ENCODE measurements at regions not wholly inside any gene's neighbourhood (a gene's known extent, or its start where the extent isn't known, plus 50 kb on each side); places are given as distances from the start of the nearest gene placed in this dataset.

- DNase-seq = no peak
These were observed 255.1 kb downstream of the C4orf33 start for GRCh38 chr4:129350834-129351721.

DNA sequence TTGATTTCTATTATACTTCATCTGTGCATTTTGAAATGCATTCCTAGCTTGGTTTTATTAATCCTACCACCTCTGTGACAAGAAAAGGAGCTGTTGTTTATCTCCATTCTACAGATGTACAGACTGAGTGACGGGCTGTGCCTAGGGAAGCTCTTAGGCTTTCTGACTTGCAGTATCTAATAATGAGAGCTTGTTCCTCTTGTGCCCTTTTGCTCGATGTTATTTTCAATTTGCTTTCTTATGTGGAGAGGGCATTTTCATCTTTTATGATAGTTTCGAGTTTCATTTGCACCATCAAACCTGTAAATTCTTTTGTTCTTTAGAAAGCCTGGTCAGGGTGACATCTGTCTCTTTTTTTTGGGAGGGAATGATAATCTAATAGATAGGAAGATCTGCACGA is 256.5 kb downstream of the C4orf33 start:
- no peak for DNase-seq

- DNase-seq = no peak
These were observed 257.5 kb downstream of the C4orf33 start for GRCh38 chr4:129353490-129353889.

GRCh38 chr4:129355031-129355430 is 259.1 kb downstream of the C4orf33 start:
- no peak for DNase-seq

- no peak for DNase-seq
These were observed 259.6 kb downstream of the C4orf33 start for GRCh38 chr4:129355516-129355915.

- no peak for DNase-seq
These were observed 262.6 kb downstream of the C4orf33 start for GRCh38 chr4:129358571-129358970.

DNA sequence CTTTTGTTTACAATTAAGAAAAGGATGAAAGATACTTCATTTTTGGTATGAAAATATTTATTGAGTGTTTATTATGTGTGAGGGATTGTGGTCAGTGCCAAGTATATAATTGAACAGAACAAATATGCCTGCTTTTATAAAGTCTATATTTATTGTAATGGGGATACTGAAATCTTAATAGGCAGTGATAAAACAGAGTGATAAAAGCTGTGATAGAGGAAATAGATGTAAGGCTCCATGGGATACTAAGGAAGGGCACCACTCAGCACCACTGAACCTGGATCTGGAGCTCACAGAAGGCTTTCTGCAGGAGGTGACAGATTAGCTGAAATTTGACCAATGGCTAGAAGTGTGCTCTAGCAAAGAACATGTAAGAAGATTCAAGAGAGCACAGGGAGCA is 263.5 kb downstream of the C4orf33 start:
- no peak for DNase-seq

GRCh38 chr4:129362691-129363274 is 266.8 kb downstream of the C4orf33 start:
- DNase-seq = no peak

GRCh38 chr4:129364747-129365452 is 268.9 kb downstream of the C4orf33 start:
- DNase-seq = no peak

- no peak for DNase-seq
These were observed 273.5 kb downstream of the C4orf33 start for GRCh38 chr4:129369361-129370010.

GRCh38 chr4:129371065-129371464 is 275.1 kb downstream of the C4orf33 start:
- no peak for DNase-seq

DNA sequence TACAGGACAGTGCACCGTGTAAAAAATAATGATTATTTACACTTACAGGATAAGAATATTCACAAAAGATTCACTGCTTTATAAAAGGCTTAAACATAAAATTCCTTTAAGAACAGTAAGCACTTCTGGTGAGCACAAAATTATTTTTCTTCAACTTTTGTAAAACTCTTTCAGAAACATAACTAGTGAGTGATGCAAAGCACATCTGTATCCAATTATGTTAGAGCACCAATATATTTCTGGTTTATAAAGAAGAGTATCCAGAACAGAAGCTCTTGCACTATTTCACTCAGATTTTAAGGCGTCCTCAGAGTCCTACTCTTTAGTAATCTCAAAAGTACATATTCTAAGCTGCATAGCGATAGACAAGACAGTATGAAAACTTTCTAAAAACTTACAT is 276.0 kb downstream of the C4orf33 start:
- no peak for DNase-seq

GRCh38 chr4:129377131-129377845 is 281.3 kb downstream of the C4orf33 start:
- DNase-seq = no peak

GRCh38 chr4:129378364-129378763 is 282.4 kb downstream of the C4orf33 start:
- no peak for DNase-seq

DNA sequence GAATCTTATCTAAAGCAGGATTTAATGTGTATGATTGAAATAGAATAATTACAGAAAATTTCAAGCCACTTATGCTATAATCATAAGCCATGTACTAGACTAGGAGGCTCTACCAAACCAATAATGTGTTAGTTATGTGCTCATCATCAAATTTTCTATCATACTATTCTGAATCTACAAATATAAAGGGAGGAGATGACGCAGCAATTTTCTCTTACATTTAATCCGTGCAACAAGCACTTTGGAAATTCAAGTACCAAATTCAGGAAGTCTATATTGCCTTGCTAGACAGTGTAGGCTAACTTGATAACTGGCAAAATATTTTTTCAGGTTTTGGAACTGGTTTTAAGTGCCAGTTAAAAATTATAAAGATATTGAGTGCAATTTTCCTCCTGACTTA is 283.5 kb downstream of the C4orf33 start:
- no peak for DNase-seq

DNA sequence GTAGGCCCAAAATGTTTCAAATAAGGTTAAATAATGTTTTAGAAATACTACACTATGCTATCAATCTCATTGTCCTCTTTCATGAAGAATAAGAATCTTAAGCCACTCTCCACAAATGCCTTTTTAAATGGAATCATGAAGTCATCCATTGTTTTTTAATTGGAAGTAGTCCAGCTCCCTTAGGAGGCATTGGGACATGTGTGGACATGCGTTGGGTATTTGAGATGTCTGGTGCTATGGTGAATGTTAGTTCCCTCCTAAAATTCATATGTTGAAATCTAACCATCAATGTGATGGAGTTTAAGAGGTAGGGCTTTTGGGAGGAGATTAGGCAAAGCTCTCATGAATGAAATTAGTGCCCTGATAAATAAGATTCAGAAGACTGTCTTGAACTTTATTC is 289.0 kb downstream of the C4orf33 start:
- DNase-seq = no peak

GRCh38 chr4:129387666-129388065 is 291.7 kb downstream of the C4orf33 start:
- DNase-seq = no peak

DNA sequence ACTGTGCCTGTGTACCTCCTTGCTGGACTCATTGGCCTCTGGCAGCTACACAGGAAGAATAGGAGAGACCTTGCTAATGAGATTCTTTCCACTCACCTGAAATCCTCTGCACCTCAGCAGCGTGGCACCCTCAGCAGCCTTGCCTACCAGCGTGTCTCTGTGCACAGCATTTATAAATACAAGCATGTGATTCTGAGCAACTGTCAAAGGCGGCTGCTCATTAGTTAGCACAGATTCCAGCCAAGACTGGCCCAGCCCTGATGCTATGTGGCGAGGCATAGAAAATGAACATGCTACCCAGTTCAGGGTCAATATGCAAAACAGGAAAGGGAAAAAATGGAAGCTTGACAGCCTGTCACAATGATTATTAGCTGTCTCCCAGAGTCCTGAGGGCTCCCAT is 298.0 kb downstream of the C4orf33 start:
- no peak for DNase-seq

DNA sequence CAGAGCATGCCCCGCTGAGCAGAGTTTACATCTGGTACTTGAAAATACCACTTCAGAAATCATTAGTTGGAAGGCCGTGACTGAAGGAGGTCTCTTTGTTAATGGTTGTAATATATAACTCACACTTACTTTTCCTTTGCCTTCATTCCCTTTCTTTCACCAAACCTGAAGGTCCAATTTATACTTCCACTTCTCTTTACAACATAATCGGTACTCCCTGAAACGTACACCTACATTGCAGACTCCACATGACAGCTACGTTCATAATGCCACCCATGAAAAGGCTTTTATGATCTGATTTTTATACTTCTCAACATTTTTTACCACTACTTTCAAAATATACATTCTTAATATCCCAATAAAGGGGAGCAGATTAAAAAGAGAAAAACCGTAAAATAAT is 298.7 kb downstream of the C4orf33 start:
- no peak for DNase-seq

GRCh38 chr4:129403848-129404247 is 307.9 kb downstream of the C4orf33 start:
- DNase-seq = no peak

GRCh38 chr4:129410115-129410514 is 314.2 kb downstream of the C4orf33 start:
- DNase-seq = no peak

- DNase-seq = no peak
These were observed 319.1 kb downstream of the C4orf33 start for GRCh38 chr4:129415004-129415403.

DNA sequence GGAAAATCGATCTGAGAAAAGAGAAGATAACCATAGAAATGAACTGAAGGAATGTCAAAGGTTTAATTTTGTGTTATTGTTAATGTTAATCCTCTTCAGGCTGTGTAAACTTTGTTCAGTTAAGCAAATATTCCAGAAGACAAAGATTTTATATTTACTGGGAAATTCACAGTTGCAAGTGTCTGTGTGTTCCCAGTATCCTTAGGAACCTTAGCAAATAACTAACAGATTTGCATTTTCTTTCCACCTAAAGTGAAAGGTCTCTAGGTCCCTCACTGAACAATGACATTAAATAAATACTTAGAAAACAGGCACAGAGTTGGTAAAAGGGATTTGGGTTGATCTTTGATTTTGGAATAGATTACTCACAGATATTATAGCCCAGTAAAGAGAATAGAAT is 324.7 kb downstream of the C4orf33 start:
- no peak for DNase-seq

Data from activated T-cell treated with anti-CD3 and anti-CD28 coated beads, Interleukin-2, amount 50 U/mL, for 1 hour (primary cell).